KMS-11 (cell line): ENCODE measurements at regions not wholly inside any gene's neighbourhood (a gene's known extent, or its start where the extent isn't known, plus 50 kb on each side); places are given as distances from the start of the nearest gene placed in this dataset.

Source experiments
- H2AFZ ChIP-seq: fragments of 200-600 bp; sonication (generic); 2 replicates; pipeline ENCODE4 v1.6.1; 2016; ENCODE audit warnings: antibody characterized with exemption, mixed run types, low read depth
- H3K27ac ChIP-seq: fragments of 200-600 bp; sonication (generic); 2 replicates; pipeline ENCODE4 v1.6.1; 2016; ENCODE audit warnings: mild to moderate bottlenecking, mixed run types
- H3K27me3 ChIP-seq: fragments of 200-600 bp; sonication (generic); 2 replicates; pipeline ENCODE4 v1.6.1; 2017; ENCODE audit warnings: mild to moderate bottlenecking, low read depth, mixed run types, moderate library complexity; ENCODE audit not compliant: insufficient read depth
- H3K36me3 ChIP-seq: fragments of 200-600 bp; sonication (generic); 2 replicates; pipeline ENCODE4 v1.6.1; 2017; ENCODE audit warnings: mild to moderate bottlenecking, mixed run types; ENCODE audit not compliant: insufficient read depth
- H3K4me1 ChIP-seq: fragments of 200-600 bp; sonication (generic); 2 replicates; pipeline ENCODE4 v1.6.1; 2016; ENCODE audit warnings: mild to moderate bottlenecking, low read depth, mixed run types; ENCODE audit not compliant: poor library complexity, severe bottlenecking
- H3K4me2 ChIP-seq: fragments of 200-600 bp; sonication (generic); 2 replicates; pipeline ENCODE4 v1.7.0; 2016; ENCODE audit warnings: mild to moderate bottlenecking, mixed run types
- H3K4me3 ChIP-seq: fragments of 200-600 bp; sonication (generic); IDR thresholded peaks from 2 replicates; pipeline ENCODE4 v1.6.1; 2017; ENCODE audit warnings: low read depth, low read length, mixed read lengths; ENCODE audit not compliant: insufficient read depth
- H3K79me2 ChIP-seq: fragments of 200-600 bp; sonication (generic); 2 replicates; pipeline ENCODE4 v1.6.1; 2016; ENCODE audit warnings: low read depth, mixed run types; ENCODE audit not compliant: insufficient read depth
- H3K9ac ChIP-seq: fragments of 200-600 bp; sonication (generic); 2 replicates; pipeline ENCODE4 v1.6.1; 2016; ENCODE audit warnings: mild to moderate bottlenecking, mixed run types
- H4K20me1 ChIP-seq: fragments of 200-600 bp; sonication (generic); 2 replicates; pipeline ENCODE4 v1.6.1; 2016; ENCODE audit warnings: mild to moderate bottlenecking, mixed run types; ENCODE audit not compliant: insufficient read depth
- CTCF ChIP-seq: fragments of 200-600 bp; sonication (generic); conservative IDR thresholded peaks from 2 replicates; pipeline ENCODE4 v1.6.1; 2017; ENCODE audit warnings: low read depth, mild to moderate bottlenecking, antibody characterized with exemption, low read length, moderate library complexity, mixed read lengths

DNA sequence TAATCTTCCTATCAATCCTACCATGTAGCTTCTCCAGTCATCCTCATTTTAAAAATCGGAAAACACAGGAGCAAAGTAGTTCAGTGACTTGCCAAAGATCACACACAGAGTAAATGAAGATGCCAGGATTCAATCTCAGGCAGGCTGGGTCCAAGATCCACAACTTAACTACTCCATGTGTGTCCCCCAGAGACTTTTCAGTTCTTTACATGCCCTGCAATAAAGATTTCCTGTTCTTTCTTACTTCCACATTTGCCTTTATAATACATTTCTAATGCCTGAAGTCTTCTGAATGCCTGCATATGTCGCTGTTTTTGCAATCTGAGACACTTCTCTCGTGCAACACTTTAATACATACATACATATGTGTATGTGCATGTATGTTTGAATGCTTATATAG is 121.7 kb upstream of the MARCKS start:
- Histone ChIP-seq H3K9ac (no peak overlapping the region), H2AFZ (no peak overlapping the region)

GRCh38 chr6:113736978-113737377 is 120.2 kb upstream of the MARCKS start:
- no peak overlapping the region for H3K4me2 ChIP-seq
- H3K27me3 ChIP-seq: no peaks in the 10 kb centered on the region
- H3K9ac ChIP-seq: no peak overlapping the region
- TF ChIP-seq CTCF: no peak
- no peaks in the 10 kb centered on the region for H3K79me2 ChIP-seq
- no peak overlapping the region for H2AFZ ChIP-seq
- H3K4me3 ChIP-seq: no peak overlapping the region
- H3K27ac ChIP-seq: no peak overlapping the region
- H4K20me1 ChIP-seq: no peaks in the 10 kb centered on the region
- no peaks in the 10 kb centered on the region for H3K4me1 ChIP-seq
- no peaks in the 10 kb centered on the region for H3K36me3 ChIP-seq

More for the DNA sequence above, 121.7 kb upstream of the MARCKS start:
- Histone ChIP-seq H3K4me3 (no peak overlapping the region), H4K20me1 (no peaks in the 10 kb centered on the region), H3K4me1 (no peaks in the 10 kb centered on the region), H3K36me3 (no peaks in the 10 kb centered on the region), H3K27ac (no peak overlapping the region), H3K4me2 (no peak overlapping the region), H3K27me3 (no peaks in the 10 kb centered on the region), H3K79me2 (no peaks in the 10 kb centered on the region)
- no peak for TF ChIP-seq CTCF

- Histone ChIP-seq H2AFZ (no peak overlapping the region), H3K27me3 (no peaks in the 10 kb centered on the region), H3K4me1 (no peaks in the 10 kb centered on the region), H4K20me1 (no peaks in the 10 kb centered on the region), H3K4me2 (no peak overlapping the region), H3K79me2 (no peaks in the 10 kb centered on the region), H3K27ac (no peak overlapping the region), H3K36me3 (no peaks in the 10 kb centered on the region), H3K4me3 (no peak overlapping the region), H3K9ac (no peak overlapping the region)
- no peak for TF ChIP-seq CTCF
Measured at GRCh38 chr6:113739041-113739655, 118.0 kb upstream of the MARCKS start.

- TF ChIP-seq CTCF: no peak
- Histone ChIP-seq H3K4me1 (no peaks in the 10 kb centered on the region), H3K36me3 (no peaks in the 10 kb centered on the region), H3K9ac (no peak overlapping the region), H3K4me2 (no peak overlapping the region), H3K27ac (no peak overlapping the region), H3K27me3 (no peaks in the 10 kb centered on the region), H3K4me3 (no peak overlapping the region), H3K79me2 (no peaks in the 10 kb centered on the region), H2AFZ (no peak overlapping the region), H4K20me1 (no peaks in the 10 kb centered on the region)
Measured at GRCh38 chr6:113741651-113742050, 115.5 kb upstream of the MARCKS start.
